ENCODE measurements at regions not wholly inside any gene's neighbourhood (a gene's known extent, or its start where the extent isn't known, plus 50 kb on each side); places are given as distances from the start of the nearest gene placed in this dataset.

DNA sequence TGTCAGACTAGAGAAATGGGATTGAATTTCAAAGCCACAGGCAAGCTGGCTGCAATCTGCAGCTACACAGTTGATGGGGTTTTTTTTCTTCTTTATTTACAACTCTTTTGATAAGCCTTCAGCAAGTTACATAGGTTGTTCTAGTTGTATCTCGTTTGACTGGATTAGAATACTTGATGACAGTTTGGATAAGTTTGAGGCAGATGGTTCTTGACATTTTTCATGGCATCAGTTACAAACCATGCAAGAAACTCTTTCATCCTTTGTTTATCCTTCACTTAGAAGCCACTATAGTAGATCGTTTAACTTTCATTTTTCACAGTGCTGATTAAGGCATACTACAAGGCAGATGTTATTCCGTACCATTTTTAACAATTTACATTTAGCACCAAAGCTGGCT is 238.9 kb downstream of the TOX3 start:
- TF ChIP-seq, protein P1, sequence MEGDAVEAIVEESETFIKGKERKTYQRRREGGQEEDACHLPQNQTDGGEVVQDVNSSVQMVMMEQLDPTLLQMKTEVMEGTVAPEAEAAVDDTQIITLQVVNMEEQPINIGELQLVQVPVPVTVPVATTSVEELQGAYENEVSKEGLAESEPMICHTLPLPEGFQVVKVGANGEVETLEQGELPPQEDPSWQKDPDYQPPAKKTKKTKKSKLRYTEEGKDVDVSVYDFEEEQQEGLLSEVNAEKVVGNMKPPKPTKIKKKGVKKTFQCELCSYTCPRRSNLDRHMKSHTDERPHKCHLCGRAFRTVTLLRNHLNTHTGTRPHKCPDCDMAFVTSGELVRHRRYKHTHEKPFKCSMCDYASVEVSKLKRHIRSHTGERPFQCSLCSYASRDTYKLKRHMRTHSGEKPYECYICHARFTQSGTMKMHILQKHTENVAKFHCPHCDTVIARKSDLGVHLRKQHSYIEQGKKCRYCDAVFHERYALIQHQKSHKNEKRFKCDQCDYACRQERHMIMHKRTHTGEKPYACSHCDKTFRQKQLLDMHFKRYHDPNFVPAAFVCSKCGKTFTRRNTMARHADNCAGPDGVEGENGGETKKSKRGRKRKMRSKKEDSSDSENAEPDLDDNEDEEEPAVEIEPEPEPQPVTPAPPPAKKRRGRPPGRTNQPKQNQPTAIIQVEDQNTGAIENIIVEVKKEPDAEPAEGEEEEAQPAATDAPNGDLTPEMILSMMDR (IDR thresholded peaks at IDR 0.05; ENCODE audit: insufficient read depth, low read length) = no peak
- no peak for TF ChIP-seq POLR2AphosphoS5 (IDR thresholded peaks at IDR 0.05; ENCODE audit: low read depth)

All from HL-60 (cell line).